ENCODE measurements at regions not wholly inside any gene's neighbourhood (a gene's known extent, or its start where the extent isn't known, plus 50 kb on each side); places are given as distances from the start of the nearest gene placed in this dataset.

GRCh38 chr2:239546541-239546940 lies 145.7 kb upstream of the HDAC4 start:
- Histone ChIP-seq H3K9me3 (ENCODE audit: control insufficient read depth, insufficient read depth, low read depth, low read length) (no peaks in the 10 kb centered on the region), H3K4me3 (ENCODE audit: low read depth, low read length) (no peak overlapping the region), H3K4me1 (ENCODE audit: control insufficient read depth, insufficient read depth, low read length) (no peaks in the 10 kb centered on the region), H3K27ac (ENCODE audit: extremely low read depth, low read depth, low read length) (no peak overlapping the region), H3K36me3 (ENCODE audit: control insufficient read depth in 2 of 2, insufficient read depth in 1 of 2, low read length in 2 of 2) (no peaks in the 10 kb centered on the region)
- TF ChIP-seq ZNF560 (tag by site-specific recombination; IDR thresholded peaks at IDR 0.05; ENCODE audit: borderline replicate concordance) (no peak), KLF9 (tag by site-specific recombination; IDR thresholded peaks at IDR 0.05; ENCODE audit: low read depth) (no peak), ZNF48 (tag by site-specific recombination; IDR thresholded peaks at IDR 0.05) (no peak), ZSCAN23 (tag by site-specific recombination; IDR thresholded peaks at IDR 0.05) (no peak), YY2 (tag by site-specific recombination; IDR thresholded peaks at IDR 0.05) (no peak), YY1 (tag by site-specific recombination; IDR thresholded peaks at IDR 0.05) (no peak), ZNF146 (tag by site-specific recombination; IDR thresholded peaks at IDR 0.05) (no peak), ZBTB8A (tag by site-specific recombination; IDR thresholded peaks at IDR 0.05) (no peak), ZNF707 (tag by site-specific recombination; IDR thresholded peaks at IDR 0.05) (no peak), ZBTB6 (tag by site-specific recombination; IDR thresholded peaks at IDR 0.05) (no peak), MYNN (tag by site-specific recombination; IDR thresholded peaks at IDR 0.05; ENCODE audit: borderline replicate concordance) (no peak)
- TF ChIP-seq, protein P1, sequence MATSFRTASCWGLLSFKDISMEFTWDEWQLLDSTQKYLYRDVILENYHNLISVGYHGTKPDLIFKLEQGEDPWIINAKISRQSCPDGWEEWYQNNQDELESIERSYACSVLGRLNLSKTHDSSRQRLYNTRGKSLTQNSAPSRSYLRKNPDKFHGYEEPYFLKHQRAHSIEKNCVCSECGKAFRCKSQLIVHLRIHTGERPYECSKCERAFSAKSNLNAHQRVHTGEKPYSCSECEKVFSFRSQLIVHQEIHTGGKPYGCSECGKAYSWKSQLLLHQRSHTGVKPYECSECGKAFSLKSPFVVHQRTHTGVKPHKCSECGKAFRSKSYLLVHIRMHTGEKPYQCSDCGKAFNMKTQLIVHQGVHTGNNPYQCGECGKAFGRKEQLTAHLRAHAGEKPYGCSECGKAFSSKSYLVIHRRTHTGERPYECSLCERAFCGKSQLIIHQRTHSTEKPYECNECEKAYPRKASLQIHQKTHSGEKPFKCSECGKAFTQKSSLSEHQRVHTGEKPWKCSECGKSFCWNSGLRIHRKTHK (tag by site-specific recombination; IDR thresholded peaks at IDR 0.05) = no peak
- TF ChIP-seq, protein P2, sequence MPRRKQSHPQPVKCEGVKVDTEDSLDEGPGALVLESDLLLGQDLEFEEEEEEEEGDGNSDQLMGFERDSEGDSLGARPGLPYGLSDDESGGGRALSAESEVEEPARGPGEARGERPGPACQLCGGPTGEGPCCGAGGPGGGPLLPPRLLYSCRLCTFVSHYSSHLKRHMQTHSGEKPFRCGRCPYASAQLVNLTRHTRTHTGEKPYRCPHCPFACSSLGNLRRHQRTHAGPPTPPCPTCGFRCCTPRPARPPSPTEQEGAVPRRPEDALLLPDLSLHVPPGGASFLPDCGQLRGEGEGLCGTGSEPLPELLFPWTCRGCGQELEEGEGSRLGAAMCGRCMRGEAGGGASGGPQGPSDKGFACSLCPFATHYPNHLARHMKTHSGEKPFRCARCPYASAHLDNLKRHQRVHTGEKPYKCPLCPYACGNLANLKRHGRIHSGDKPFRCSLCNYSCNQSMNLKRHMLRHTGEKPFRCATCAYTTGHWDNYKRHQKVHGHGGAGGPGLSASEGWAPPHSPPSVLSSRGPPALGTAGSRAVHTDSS (tag by site-specific recombination; IDR thresholded peaks at IDR 0.05) = no peak
- POLR2A ChIA-PET = no interaction called here
- CTCF ChIA-PET = no interaction called here

DNA sequence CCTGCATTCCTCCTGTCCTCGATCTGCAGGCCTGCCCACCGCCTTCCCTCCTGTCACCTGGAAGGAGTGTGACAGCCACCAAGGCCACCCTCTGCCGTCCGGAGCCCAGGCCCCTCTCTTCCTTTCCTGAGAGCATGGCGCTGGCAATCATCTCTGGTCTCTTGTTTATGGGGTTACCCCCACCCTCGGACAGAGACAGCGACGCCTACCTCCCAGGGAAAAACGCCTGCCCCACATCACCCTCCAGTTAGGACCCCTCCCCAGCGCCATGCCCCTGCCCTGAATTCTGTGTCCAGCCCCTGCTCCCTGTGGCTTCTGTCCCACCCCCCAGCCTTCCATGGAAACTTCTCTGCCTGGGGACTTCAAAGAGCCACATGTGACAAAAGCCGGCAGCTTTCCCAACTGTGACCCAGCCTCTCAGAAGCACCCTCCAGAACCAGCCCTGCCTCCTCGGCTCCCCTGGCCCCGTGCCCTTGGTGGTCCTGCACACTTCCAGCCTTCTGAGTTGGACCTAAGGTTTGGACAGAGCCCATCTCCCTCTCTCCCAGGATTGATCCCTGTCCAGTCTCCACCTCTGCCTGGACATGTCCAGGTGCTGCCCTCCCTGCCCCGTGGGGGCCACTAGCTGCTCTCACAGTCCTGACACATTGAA lies 145.0 kb upstream of the HDAC4 start:
- H3K36me3 ChIP-seq (ENCODE audit: control insufficient read depth in 2 of 2, insufficient read depth in 1 of 2, low read length in 2 of 2) = no peaks in the 10 kb centered on the region
- H3K9me3 ChIP-seq (ENCODE audit: control insufficient read depth, insufficient read depth, low read depth, low read length) = no peaks in the 10 kb centered on the region
- no peak overlapping the region for H3K4me3 ChIP-seq (ENCODE audit: low read depth, low read length)
- no peaks in the 10 kb centered on the region for H3K4me1 ChIP-seq (ENCODE audit: control insufficient read depth, insufficient read depth, low read length)
- ChIA-PET CTCF (no interaction called here), POLR2A (no interaction called here)
- H3K27ac ChIP-seq (ENCODE audit: extremely low read depth, low read depth, low read length) = no peak overlapping the region
- TF ChIP-seq ZNF311 (tag by site-specific recombination; IDR thresholded peaks at IDR 0.05; ENCODE audit: borderline replicate concordance) (no peak), PATZ1 (tag by site-specific recombination; IDR thresholded peaks at IDR 0.05) (no peak), ZNF423 (tag by site-specific recombination; IDR thresholded peaks at IDR 0.05) (no peak), ZNF549 (tag by site-specific recombination; IDR thresholded peaks at IDR 0.05) (no peak), ZNF510 (tag by site-specific recombination; IDR thresholded peaks at IDR 0.05; ENCODE audit: insufficient replicate concordance) (no peak), RBAK (tag by site-specific recombination; IDR thresholded peaks at IDR 0.05) (no peak), ZNF645 (tag by site-specific recombination; IDR thresholded peaks at IDR 0.05) (no peak), ZNF274 (IDR thresholded peaks at IDR 0.05; ENCODE audit: low read length) (no peak), ZNF274 (tag by site-specific recombination; IDR thresholded peaks at IDR 0.05; ENCODE audit: borderline replicate concordance) (no peak), GLI2 (tag by site-specific recombination; IDR thresholded peaks at IDR 0.05; ENCODE audit: borderline replicate concordance, low read depth) (no peak), ZNF580 (tag by site-specific recombination; IDR thresholded peaks at IDR 0.05) (no peak), GLIS1 (tag by site-specific recombination; IDR thresholded peaks at IDR 0.05) (no peak), KLF1 (tag by site-specific recombination; IDR thresholded peaks at IDR 0.05) (no peak), SP3 (tag by site-specific recombination; IDR thresholded peaks at IDR 0.05) (no peak), ZNF660 (tag by site-specific recombination; IDR thresholded peaks at IDR 0.05) (no peak)

Measured in HEK293 (cell line).